ENCODE measurements at regions not wholly inside any gene's neighbourhood (a gene's known extent, or its start where the extent isn't known, plus 50 kb on each side); places are given as distances from the start of the nearest gene placed in this dataset.

DNA sequence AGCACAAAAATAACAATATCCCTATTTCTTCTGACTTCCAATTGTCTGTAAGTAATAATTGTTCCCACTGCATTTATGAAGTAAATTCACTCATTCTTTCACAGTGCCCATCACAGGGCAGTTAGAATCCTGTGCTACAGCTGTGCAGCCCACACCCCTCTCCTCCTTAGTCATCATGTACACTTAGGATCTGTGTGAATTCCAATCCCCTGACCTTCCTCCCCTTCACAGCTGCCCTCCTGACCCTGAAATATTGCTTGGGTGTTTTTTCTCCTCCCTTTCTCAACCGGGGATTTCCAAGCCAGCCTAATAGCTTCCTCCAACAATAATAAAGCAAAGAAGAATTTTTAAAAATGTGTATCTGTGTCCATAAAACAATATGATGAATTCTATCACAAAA lies 91.5 kb upstream of the BEND6 start:
- Mint-ChIP-seq H3K4me3 (no peak overlapping the region), H3K9me3 (no peaks in the 10 kb centered on the region), H3K36me3 (ENCODE audit: low read depth) (no peaks in the 10 kb centered on the region), H3K27me3 (ENCODE audit: insufficient read depth) (peaks cover 8% of the 10 kb centered on the region), H3K4me1 (peaks cover 13% of the 10 kb centered on the region), H3K27ac (no peak overlapping the region)
- TF ChIP-seq, protein P1, sequence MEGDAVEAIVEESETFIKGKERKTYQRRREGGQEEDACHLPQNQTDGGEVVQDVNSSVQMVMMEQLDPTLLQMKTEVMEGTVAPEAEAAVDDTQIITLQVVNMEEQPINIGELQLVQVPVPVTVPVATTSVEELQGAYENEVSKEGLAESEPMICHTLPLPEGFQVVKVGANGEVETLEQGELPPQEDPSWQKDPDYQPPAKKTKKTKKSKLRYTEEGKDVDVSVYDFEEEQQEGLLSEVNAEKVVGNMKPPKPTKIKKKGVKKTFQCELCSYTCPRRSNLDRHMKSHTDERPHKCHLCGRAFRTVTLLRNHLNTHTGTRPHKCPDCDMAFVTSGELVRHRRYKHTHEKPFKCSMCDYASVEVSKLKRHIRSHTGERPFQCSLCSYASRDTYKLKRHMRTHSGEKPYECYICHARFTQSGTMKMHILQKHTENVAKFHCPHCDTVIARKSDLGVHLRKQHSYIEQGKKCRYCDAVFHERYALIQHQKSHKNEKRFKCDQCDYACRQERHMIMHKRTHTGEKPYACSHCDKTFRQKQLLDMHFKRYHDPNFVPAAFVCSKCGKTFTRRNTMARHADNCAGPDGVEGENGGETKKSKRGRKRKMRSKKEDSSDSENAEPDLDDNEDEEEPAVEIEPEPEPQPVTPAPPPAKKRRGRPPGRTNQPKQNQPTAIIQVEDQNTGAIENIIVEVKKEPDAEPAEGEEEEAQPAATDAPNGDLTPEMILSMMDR (conservative IDR thresholded peaks at IDR 0.05) = no peak
- H3K36me3 ChIP-seq (ENCODE audit: control insufficient read depth, insufficient read depth, low read length) = no peaks in the 10 kb centered on the region
- no peak for DNase-seq
- no peak overlapping the region for H3K4me3 ChIP-seq (ENCODE audit: low read length)
- H3K27ac ChIP-seq (ENCODE audit: low read depth, low read length) = no peak overlapping the region
- no peaks in the 10 kb centered on the region for H3K9me3 ChIP-seq (ENCODE audit: control insufficient read depth, low read length)
- H3K9ac ChIP-seq (ENCODE audit: extremely low read depth, low read length, poor library complexity, severe bottlenecking) = no peak overlapping the region
- H3K27me3 ChIP-seq (ENCODE audit: control insufficient read depth, insufficient read depth, low read length, poor library complexity, severe bottlenecking) = no peaks in the 10 kb centered on the region
- WGBS, 2 experiments (ENCODE audit: insufficient coverage in 1 of 2, insufficient read length in 1 of 2) = 75% methylated on average over 1 of the region's 1 CpG; no CpG with 5 or more reads in 1 of the 2 experiments
- H3K4me1 ChIP-seq (ENCODE audit: control insufficient read depth, insufficient read depth, low read length) = no peaks in the 10 kb centered on the region

DNA sequence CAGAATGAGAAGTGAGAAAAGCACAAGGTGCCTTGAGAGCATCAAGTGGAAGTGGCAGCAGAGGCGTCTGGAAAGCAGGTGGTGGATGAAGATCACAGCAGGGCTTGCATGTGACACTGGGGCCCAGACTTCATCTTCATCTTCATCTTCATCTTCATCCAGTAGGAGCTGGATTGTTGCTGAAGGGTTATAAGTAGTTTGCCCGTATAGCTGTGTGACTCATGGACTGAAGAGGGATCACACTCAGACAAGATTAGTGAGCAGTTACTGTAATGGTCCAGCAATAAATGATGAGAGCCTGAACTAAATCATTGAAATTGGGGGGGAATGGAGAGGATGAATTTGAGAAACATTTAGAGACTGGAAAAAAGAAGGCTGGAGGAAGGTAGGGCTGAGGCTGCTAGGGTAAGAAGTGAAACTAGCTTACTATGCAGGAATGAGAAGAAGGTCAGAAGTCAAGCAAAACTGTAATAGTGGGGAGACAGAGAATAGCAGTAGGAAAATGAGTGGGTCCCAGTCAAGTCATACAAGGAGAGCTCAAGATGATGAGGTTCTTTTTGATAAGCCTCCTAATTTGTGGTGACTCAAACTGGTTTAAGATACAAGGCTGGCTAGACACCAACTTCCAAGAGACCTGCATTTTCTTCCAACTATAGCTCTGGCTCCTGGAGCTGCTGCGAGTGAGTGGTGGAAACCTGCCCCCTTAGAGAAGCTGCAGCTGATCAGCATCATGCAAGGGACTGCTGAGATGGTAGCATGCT lies 92.3 kb upstream of the BEND6 start:
- Mint-ChIP-seq H3K27me3 (ENCODE audit: insufficient read depth) (peaks cover 8% of the 10 kb centered on the region), H3K9me3 (no peaks in the 10 kb centered on the region), H3K27ac (no peak overlapping the region), H3K36me3 (ENCODE audit: low read depth) (no peaks in the 10 kb centered on the region), H3K4me3 (no peak overlapping the region), H3K4me1 (peaks cover 13% of the 10 kb centered on the region)
- Histone ChIP-seq H3K9ac (ENCODE audit: extremely low read depth, low read length, poor library complexity, severe bottlenecking) (no peak overlapping the region), H3K9me3 (ENCODE audit: control insufficient read depth, low read length) (no peaks in the 10 kb centered on the region), H3K36me3 (ENCODE audit: control insufficient read depth, insufficient read depth, low read length) (no peaks in the 10 kb centered on the region), H3K4me1 (ENCODE audit: control insufficient read depth, insufficient read depth, low read length) (no peaks in the 10 kb centered on the region), H3K4me3 (ENCODE audit: low read length) (no peak overlapping the region), H3K27ac (ENCODE audit: low read depth, low read length) (no peak overlapping the region), H3K27me3 (ENCODE audit: control insufficient read depth, insufficient read depth, low read length, poor library complexity, severe bottlenecking) (no peaks in the 10 kb centered on the region)
- TF ChIP-seq, protein P1 (conservative IDR thresholded peaks at IDR 0.05) = no peak
- WGBS, 2 experiments (ENCODE audit: insufficient coverage in 1 of 2, insufficient read length in 1 of 2) = 90 to 100% methylated on average over 1 to 3 of the region's 3 CpGs
- no peak for DNase-seq

DNA sequence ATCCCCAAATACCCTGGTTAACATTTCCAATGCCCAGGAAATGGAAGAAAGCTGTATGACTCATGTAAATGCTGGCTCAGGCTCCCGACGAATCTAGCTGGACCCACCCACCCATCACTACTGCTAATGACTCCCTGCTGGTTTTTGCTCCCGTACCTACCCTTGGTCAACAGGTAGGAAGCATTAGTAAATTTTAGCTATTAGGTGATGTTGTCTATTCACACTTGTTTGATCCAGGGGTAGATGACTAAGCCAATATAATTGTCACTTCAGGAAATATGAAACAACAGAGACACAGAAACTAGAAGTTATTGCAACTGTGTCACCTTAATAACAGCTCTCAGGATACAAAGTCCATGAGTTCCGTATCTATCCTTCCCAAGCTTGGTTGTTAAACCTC lies 94.4 kb upstream of the BEND6 start:
- TF ChIP-seq, protein P1 (conservative IDR thresholded peaks at IDR 0.05) = no peak
- Histone ChIP-seq H3K9ac (ENCODE audit: extremely low read depth, low read length, poor library complexity, severe bottlenecking) (no peak overlapping the region), H3K9me3 (ENCODE audit: control insufficient read depth, low read length) (no peaks in the 10 kb centered on the region), H3K36me3 (ENCODE audit: control insufficient read depth, insufficient read depth, low read length) (no peaks in the 10 kb centered on the region), H3K4me1 (ENCODE audit: control insufficient read depth, insufficient read depth, low read length) (peaks cover 5% of the 10 kb centered on the region), H3K4me3 (ENCODE audit: low read length) (no peak overlapping the region), H3K27me3 (ENCODE audit: control insufficient read depth, insufficient read depth, low read length, poor library complexity, severe bottlenecking) (no peaks in the 10 kb centered on the region), H3K27ac (ENCODE audit: low read depth, low read length) (no peak overlapping the region)
- H3K36me3 Mint-ChIP-seq (ENCODE audit: low read depth) = no peaks in the 10 kb centered on the region
- H3K27ac Mint-ChIP-seq = no peak overlapping the region
- H3K27me3 Mint-ChIP-seq (ENCODE audit: insufficient read depth) = peaks cover 8% of the 10 kb centered on the region
- peaks cover 19% of the 10 kb centered on the region for H3K4me1 Mint-ChIP-seq
- no peak overlapping the region for H3K4me3 Mint-ChIP-seq
- no peak for DNase-seq
- 60 to 64% methylated on average over 2 to 4 of the region's 4 CpGs for WGBS, 2 experiments (ENCODE audit: insufficient coverage in 1 of 2, insufficient read length in 1 of 2)
- no peaks in the 10 kb centered on the region for H3K9me3 Mint-ChIP-seq
